CD4-positive, alpha-beta T cell (primary cell): ENCODE measurements at regions not wholly inside any gene's neighbourhood (a gene's known extent, or its start where the extent isn't known, plus 50 kb on each side); places are given as distances from the start of the nearest gene placed in this dataset.

Experiments used
- ATAC-seq: fragments of 200-7000 bp; cut with Tn5 transposase; one replicate; pipeline ENCODE4 v1.10.0; 2022; ENCODE audit warnings: mild to moderate bottlenecking; ENCODE audit not compliant: poor library complexity
- CTCF ChIA-PET: fragments of 350-600 bp; sonication (Branson Sonifier 250); formaldehyde crosslinking; loops from one replicate; lab custom pipeline; 2021; ENCODE audit warnings: antibody characterized with exemption, inconsistent platforms; lab: Charles Lee
- POLR2A ChIA-PET: fragments of 350-600 bp; sonication (Branson Sonifier 250); formaldehyde crosslinking; loops from one replicate; lab custom pipeline; 2021; ENCODE audit warnings: antibody characterized with exemption, inconsistent platforms; lab: Charles Lee
- DNase-seq, 14 experiments: peaks; one replicate each; pipeline ENCODE4 v3.0.0-alpha.2; 2013 to 2020; ENCODE audit warnings: mixed read lengths in 2 of 14
- H3K27ac ChIP-seq, 2 donors: one replicate each; pipeline versions ENCODE4 v1.5.1 to v1.7.0; 2013; ENCODE audit warnings: low read length in 2 of 2, low read depth in 1 of 2, mild to moderate bottlenecking in 1 of 2
- H3K27me3 ChIP-seq, 2 experiments: 1 replicate in 1 of 2; 2 replicates in 1 of 2; pipeline versions ENCODE4 v1.6.1 to v1.7.0; 2013; ENCODE audit warnings: low read length in 2 of 2, control low read depth in 1 of 2, mild to moderate bottlenecking in 1 of 2, moderate library complexity in 1 of 2; ENCODE audit not compliant: insufficient read depth in 2 of 2, control insufficient read depth in 1 of 2
- H3K36me3 ChIP-seq: one replicate; pipeline ENCODE4 v1.6.1; 2013; ENCODE audit warnings: low read length, control low read depth; ENCODE audit not compliant: insufficient read depth
- H3K4me1 ChIP-seq: one replicate; pipeline ENCODE4 v1.6.1; 2013; ENCODE audit warnings: low read length, control low read depth; ENCODE audit not compliant: insufficient read depth
- H3K4me3 ChIP-seq: one replicate; pipeline ENCODE4 v1.5.1; 2013; ENCODE audit warnings: mild to moderate bottlenecking, low read length, moderate library complexity
- H3K9me3 ChIP-seq, 2 experiments: 1 replicate in 1 of 2; 2 replicates in 1 of 2; pipeline versions ENCODE4 v1.6.1 to v1.7.0; 2013; ENCODE audit warnings: low read length in 2 of 2, mild to moderate bottlenecking in 2 of 2, control low read depth in 1 of 2, moderate library complexity in 1 of 2; ENCODE audit not compliant: control insufficient read depth in 1 of 2, insufficient read depth in 1 of 2
- H3K27ac Mint-ChIP-seq: one replicate; pipeline ENCODE4 v1.8.0; 2020; ENCODE audit warnings: mixed read lengths
- H3K27me3 Mint-ChIP-seq: one replicate; pipeline ENCODE4 v1.8.0; 2021; ENCODE audit warnings: mixed read lengths
- H3K36me3 Mint-ChIP-seq: one replicate; pipeline ENCODE4 v1.8.0; 2021; ENCODE audit warnings: low read depth, mixed read lengths
- H3K4me1 Mint-ChIP-seq: one replicate; pipeline ENCODE4 v1.8.0; 2021; ENCODE audit warnings: low read depth, mixed read lengths
- H3K4me3 Mint-ChIP-seq: one replicate; pipeline ENCODE4 v1.8.0; 2020; ENCODE audit warnings: mild to moderate bottlenecking, mixed read lengths
- H3K9me3 Mint-ChIP-seq: one replicate; pipeline ENCODE4 v1.8.0; 2020; ENCODE audit warnings: mixed read lengths
- intact Hi-C, 2 experiments: fragments of 100-400 bp; cut with DNase I in 1 of 2; cut with micrococcal nuclease in 1 of 2; formaldehyde crosslinking; loops; one replicate each; pipeline versions ENCODE4 v1.15.1 to v1.9.0; 2023 to 2025; cut with DNase I, micrococcal nuclease
- TF ChIP-seq, protein P1 (sequence below): fragments of 200-600 bp; IDR thresholded peaks from one replicate; pipeline ENCODE4 v1.8.0; 2022; ENCODE audit warnings: antibody characterized with exemption, mild to moderate bottlenecking

DNA sequence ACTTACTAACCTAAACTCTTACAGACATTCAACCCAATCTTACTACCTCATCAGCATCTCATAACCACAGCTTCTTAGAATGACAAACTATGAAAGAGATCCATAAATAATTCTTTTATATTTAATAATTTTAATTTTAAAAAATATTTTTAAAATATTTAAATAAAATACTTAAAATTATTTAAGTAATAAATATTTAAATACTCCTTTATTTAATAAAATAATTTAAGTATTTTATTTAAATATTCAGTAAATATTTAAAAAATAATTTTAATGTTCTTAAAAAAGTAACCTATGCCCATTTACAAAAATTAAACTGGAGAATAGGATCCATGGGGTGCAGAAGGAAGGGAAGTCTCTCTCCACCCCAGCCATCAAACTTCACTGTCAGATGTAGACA lies 627.3 kb upstream of the MGMT start:
- peaks cover 3% of the 10 kb centered on the region for H3K27me3 Mint-ChIP-seq
- intact Hi-C loops = no loop called here
- Histone ChIP-seq H3K27ac (no peak overlapping the region), H3K36me3 (no peaks in the 10 kb centered on the region), H3K9me3 (no peaks in the 10 kb centered on the region), H3K27me3 (no peaks in the 10 kb centered on the region), H3K4me3 (no peak overlapping the region), H3K4me1 (no peaks in the 10 kb centered on the region)
- CTCF ChIA-PET = no interaction called here
- POLR2A ChIA-PET = no interaction called here
- no peaks in the 10 kb centered on the region for H3K4me1 Mint-ChIP-seq
- no peak overlapping the region for H3K4me3 Mint-ChIP-seq
- no peaks in the 10 kb centered on the region for H3K36me3 Mint-ChIP-seq
- H3K27ac Mint-ChIP-seq = no peak overlapping the region
- TF ChIP-seq, protein P1, sequence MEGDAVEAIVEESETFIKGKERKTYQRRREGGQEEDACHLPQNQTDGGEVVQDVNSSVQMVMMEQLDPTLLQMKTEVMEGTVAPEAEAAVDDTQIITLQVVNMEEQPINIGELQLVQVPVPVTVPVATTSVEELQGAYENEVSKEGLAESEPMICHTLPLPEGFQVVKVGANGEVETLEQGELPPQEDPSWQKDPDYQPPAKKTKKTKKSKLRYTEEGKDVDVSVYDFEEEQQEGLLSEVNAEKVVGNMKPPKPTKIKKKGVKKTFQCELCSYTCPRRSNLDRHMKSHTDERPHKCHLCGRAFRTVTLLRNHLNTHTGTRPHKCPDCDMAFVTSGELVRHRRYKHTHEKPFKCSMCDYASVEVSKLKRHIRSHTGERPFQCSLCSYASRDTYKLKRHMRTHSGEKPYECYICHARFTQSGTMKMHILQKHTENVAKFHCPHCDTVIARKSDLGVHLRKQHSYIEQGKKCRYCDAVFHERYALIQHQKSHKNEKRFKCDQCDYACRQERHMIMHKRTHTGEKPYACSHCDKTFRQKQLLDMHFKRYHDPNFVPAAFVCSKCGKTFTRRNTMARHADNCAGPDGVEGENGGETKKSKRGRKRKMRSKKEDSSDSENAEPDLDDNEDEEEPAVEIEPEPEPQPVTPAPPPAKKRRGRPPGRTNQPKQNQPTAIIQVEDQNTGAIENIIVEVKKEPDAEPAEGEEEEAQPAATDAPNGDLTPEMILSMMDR = no peak
- no peaks in the 10 kb centered on the region for H3K9me3 Mint-ChIP-seq
- DNase-seq = no peak
- ATAC-seq = no peak

DNA sequence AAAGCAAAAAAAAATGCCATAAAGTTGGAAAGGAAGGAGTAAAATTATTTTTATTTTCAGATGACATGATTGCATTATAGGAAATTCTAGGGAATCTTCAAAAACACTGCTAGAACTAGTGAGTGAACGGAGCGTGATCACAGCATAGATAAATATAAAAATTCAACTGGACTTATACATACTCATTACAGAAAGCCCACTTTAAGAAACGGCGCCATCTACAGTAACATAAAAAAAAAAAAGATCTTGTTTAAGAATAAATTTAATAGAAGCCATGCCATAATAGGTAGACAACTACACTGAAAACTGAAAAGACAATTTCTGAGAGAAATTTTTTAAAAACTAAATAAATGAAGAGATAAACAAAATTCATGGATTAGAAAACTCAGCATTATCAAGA lies 623.1 kb upstream of the MGMT start:
- intact Hi-C loops = no loop called here

DNA sequence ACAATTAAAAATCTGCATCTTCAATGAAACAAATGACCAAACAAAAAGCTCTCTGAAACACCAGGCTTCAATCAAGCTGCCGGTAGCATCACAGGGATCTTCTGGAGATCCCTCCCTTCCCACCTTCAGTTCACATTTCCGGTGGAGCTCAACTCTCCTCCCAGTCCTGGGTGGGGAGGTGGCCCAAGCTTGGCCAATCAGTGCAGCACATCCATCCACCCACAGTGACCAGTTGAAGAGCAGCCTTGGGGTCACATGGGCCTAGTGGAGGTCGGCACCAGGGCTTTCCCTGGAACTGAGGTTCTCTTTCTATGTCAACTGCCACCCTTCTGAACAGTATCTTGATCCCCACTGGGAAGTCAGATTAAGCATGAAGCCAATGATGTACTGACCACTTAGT lies 620.1 kb upstream of the MGMT start:
- H3K4me3 ChIP-seq = no peak overlapping the region
- Mint-ChIP-seq H3K9me3 (no peaks in the 10 kb centered on the region), H3K27me3 (peaks cover 3% of the 10 kb centered on the region), H3K4me3 (no peak overlapping the region), H3K4me1 (no peaks in the 10 kb centered on the region), H3K27ac (no peak overlapping the region), H3K36me3 (no peaks in the 10 kb centered on the region)
- H3K36me3 ChIP-seq = no peaks in the 10 kb centered on the region
- intact Hi-C loops = no loop called here
- H3K4me1 ChIP-seq = no peaks in the 10 kb centered on the region
- ChIA-PET CTCF (no interaction called here), POLR2A (no interaction called here)
- no peaks in the 10 kb centered on the region for H3K9me3 ChIP-seq
- ATAC-seq (no peak), DNase-seq (no peak)
- no peaks in the 10 kb centered on the region for H3K27me3 ChIP-seq
- no peak overlapping the region for H3K27ac ChIP-seq
- TF ChIP-seq, protein P1 = no peak

More for the DNA sequence above, 623.1 kb upstream of the MGMT start:
- H3K27ac ChIP-seq = no peak overlapping the region
- no peaks in the 10 kb centered on the region for H3K9me3 Mint-ChIP-seq
- DNase-seq (no peak), ATAC-seq (no peak)
- TF ChIP-seq, protein P1 = no peak
- H3K9me3 ChIP-seq = no peaks in the 10 kb centered on the region
- no peaks in the 10 kb centered on the region for H3K36me3 ChIP-seq
- H3K4me1 ChIP-seq = no peaks in the 10 kb centered on the region
- no peaks in the 10 kb centered on the region for H3K4me1 Mint-ChIP-seq
- H3K4me3 ChIP-seq = no peak overlapping the region
- CTCF ChIA-PET = no interaction called here
- H3K36me3 Mint-ChIP-seq = no peaks in the 10 kb centered on the region
- peaks cover 3% of the 10 kb centered on the region for H3K27me3 Mint-ChIP-seq
- POLR2A ChIA-PET = no interaction called here
- no peak overlapping the region for H3K27ac Mint-ChIP-seq
- no peak overlapping the region for H3K4me3 Mint-ChIP-seq
- no peaks in the 10 kb centered on the region for H3K27me3 ChIP-seq
